ENCODE measurements at regions not wholly inside any gene's neighbourhood (a gene's known extent, or its start where the extent isn't known, plus 50 kb on each side); places are given as distances from the start of the nearest gene placed in this dataset.

- H3K36me3 ChIP-seq (ENCODE audit: control insufficient read depth in 2 of 2, insufficient read depth in 2 of 2, low read length in 1 of 2) = no peaks in the 10 kb centered on the region
- no peaks in the 10 kb centered on the region for H3K27me3 ChIP-seq (ENCODE audit: control insufficient read depth in 2 of 2, insufficient read depth in 1 of 2, low read length in 1 of 2)
- WGBS = 93% methylated on average over 6 of the region's 6 CpGs
- peaks cover 0 to 4% of the 10 kb centered on the region in 2 donors for H3K9me3 ChIP-seq (ENCODE audit: control insufficient read depth in 2 of 2, insufficient read depth in 1 of 2, low read length in 1 of 2)
- DNase-seq (ENCODE audit: low read depth in 6 of 9, low spot score in 9 of 9) = no peak
- H3K4me1 ChIP-seq (ENCODE audit: control insufficient read depth in 2 of 2, insufficient read depth in 2 of 2, low read length in 2 of 2) = no peaks in the 10 kb centered on the region
- no peak overlapping the region for H3K27ac ChIP-seq (ENCODE audit: low read depth in 1 of 2, low read length in 1 of 2)
- H3K4me3 ChIP-seq (ENCODE audit: low read length in 2 of 2) = no peak overlapping the region
Measured at GRCh38 chr11:71358963-71359567, 89.1 kb downstream of the DHCR7 start.

- no peak for DNase-seq (ENCODE audit: low read depth in 6 of 9, low spot score in 9 of 9)
- no peaks in the 10 kb centered on the region for H3K4me1 ChIP-seq (ENCODE audit: control insufficient read depth in 2 of 2, insufficient read depth in 2 of 2, low read length in 2 of 2)
- no peaks in the 10 kb centered on the region for H3K27me3 ChIP-seq (ENCODE audit: control insufficient read depth in 2 of 2, insufficient read depth in 1 of 2, low read length in 1 of 2)
- H3K9me3 ChIP-seq (ENCODE audit: control insufficient read depth in 2 of 2, insufficient read depth in 1 of 2, low read length in 1 of 2) = peaks cover 0 to 4% of the 10 kb centered on the region in 2 donors
- WGBS = 92% methylated on average over 10 of the region's 10 CpGs
- no peak overlapping the region for H3K4me3 ChIP-seq (ENCODE audit: low read length in 2 of 2)
- H3K36me3 ChIP-seq (ENCODE audit: control insufficient read depth in 2 of 2, insufficient read depth in 2 of 2, low read length in 1 of 2) = no peaks in the 10 kb centered on the region
- no peak overlapping the region for H3K27ac ChIP-seq (ENCODE audit: low read depth in 1 of 2, low read length in 1 of 2)
Measured at GRCh38 chr11:71358122-71358728, 90.0 kb downstream of the DHCR7 start.

- no peak for DNase-seq (ENCODE audit: low read depth in 6 of 9, low spot score in 9 of 9)
- WGBS = 89% methylated on average over 9 of the region's 9 CpGs
- H3K4me3 ChIP-seq (ENCODE audit: low read length in 2 of 2) = no peak overlapping the region
- H3K27me3 ChIP-seq (ENCODE audit: control insufficient read depth in 2 of 2, insufficient read depth in 1 of 2, low read length in 1 of 2) = no peaks in the 10 kb centered on the region
- H3K27ac ChIP-seq (ENCODE audit: low read depth in 1 of 2, low read length in 1 of 2) = no peak overlapping the region
- no peaks in the 10 kb centered on the region for H3K4me1 ChIP-seq (ENCODE audit: control insufficient read depth in 2 of 2, insufficient read depth in 2 of 2, low read length in 2 of 2)
- H3K9me3 ChIP-seq (ENCODE audit: control insufficient read depth in 2 of 2, insufficient read depth in 1 of 2, low read length in 1 of 2) = peaks cover 0 to 4% of the 10 kb centered on the region in 2 donors
- no peaks in the 10 kb centered on the region for H3K36me3 ChIP-seq (ENCODE audit: control insufficient read depth in 2 of 2, insufficient read depth in 2 of 2, low read length in 1 of 2)
Measured at GRCh38 chr11:71357414-71357813, 90.8 kb downstream of the DHCR7 start.

- Histone ChIP-seq H3K4me1 (ENCODE audit: control insufficient read depth in 2 of 2, insufficient read depth in 2 of 2, low read length in 2 of 2) (no peaks in the 10 kb centered on the region), H3K27ac (ENCODE audit: low read depth in 1 of 2, low read length in 1 of 2) (no peak overlapping the region), H3K27me3 (ENCODE audit: control insufficient read depth in 2 of 2, insufficient read depth in 1 of 2, low read length in 1 of 2) (no peaks in the 10 kb centered on the region), H3K36me3 (ENCODE audit: control insufficient read depth in 2 of 2, insufficient read depth in 2 of 2, low read length in 1 of 2) (no peaks in the 10 kb centered on the region), H3K4me3 (ENCODE audit: low read length in 2 of 2) (no peak overlapping the region), H3K9me3 (ENCODE audit: control insufficient read depth in 2 of 2, insufficient read depth in 1 of 2, low read length in 1 of 2) (peaks cover 0 to 4% of the 10 kb centered on the region in 2 donors)
- WGBS = 76% methylated on average over 6 of the region's 6 CpGs
- DNase-seq (ENCODE audit: low read depth in 6 of 9, low spot score in 9 of 9) = no peak
Measured at GRCh38 chr11:71356904-71357303, 91.3 kb downstream of the DHCR7 start.

- Histone ChIP-seq H3K27ac (ENCODE audit: low read depth in 1 of 2, low read length in 1 of 2) (no peak overlapping the region), H3K9me3 (ENCODE audit: control insufficient read depth in 2 of 2, insufficient read depth in 1 of 2, low read length in 1 of 2) (peaks cover 0 to 1% of the 10 kb centered on the region in 2 donors), H3K36me3 (ENCODE audit: control insufficient read depth in 2 of 2, insufficient read depth in 2 of 2, low read length in 1 of 2) (no peaks in the 10 kb centered on the region), H3K27me3 (ENCODE audit: control insufficient read depth in 2 of 2, insufficient read depth in 1 of 2, low read length in 1 of 2) (no peaks in the 10 kb centered on the region), H3K4me1 (ENCODE audit: control insufficient read depth in 2 of 2, insufficient read depth in 2 of 2, low read length in 2 of 2) (no peaks in the 10 kb centered on the region), H3K4me3 (ENCODE audit: low read length in 2 of 2) (no peak overlapping the region)
- 96% methylated on average over 6 of the region's 6 CpGs for WGBS
- no peak for DNase-seq (ENCODE audit: low read depth in 6 of 9, low spot score in 9 of 9)
Measured at GRCh38 chr11:71356280-71356876, 91.8 kb downstream of the DHCR7 start.

GRCh38 chr11:71355281-71355680 is 92.9 kb downstream of the DHCR7 start:
- Histone ChIP-seq H3K36me3 (ENCODE audit: control insufficient read depth in 2 of 2, insufficient read depth in 2 of 2, low read length in 1 of 2) (no peaks in the 10 kb centered on the region), H3K4me1 (ENCODE audit: control insufficient read depth in 2 of 2, insufficient read depth in 2 of 2, low read length in 2 of 2) (no peaks in the 10 kb centered on the region), H3K4me3 (ENCODE audit: low read length in 2 of 2) (no peak overlapping the region), H3K27me3 (ENCODE audit: control insufficient read depth in 2 of 2, insufficient read depth in 1 of 2, low read length in 1 of 2) (no peaks in the 10 kb centered on the region), H3K27ac (ENCODE audit: low read depth in 1 of 2, low read length in 1 of 2) (no peak overlapping the region), H3K9me3 (ENCODE audit: control insufficient read depth in 2 of 2, insufficient read depth in 1 of 2, low read length in 1 of 2) (no peaks in the 10 kb centered on the region)
- no peak for DNase-seq (ENCODE audit: low read depth in 6 of 9, low spot score in 9 of 9)
- 92% methylated on average over 2 of the region's 2 CpGs for WGBS

- DNase-seq (ENCODE audit: low read depth in 6 of 9, low spot score in 9 of 9) = no peak
- WGBS = 91% methylated on average over 4 of the region's 4 CpGs
Measured at GRCh38 chr11:71354394-71355105, 93.6 kb downstream of the DHCR7 start.

GRCh38 chr11:71352748-71353147 is 95.4 kb downstream of the DHCR7 start:
- no peak for DNase-seq (ENCODE audit: low read depth in 6 of 9, low spot score in 9 of 9)
- no peaks in the 10 kb centered on the region for H3K9me3 ChIP-seq (ENCODE audit: control insufficient read depth in 2 of 2, insufficient read depth in 1 of 2, low read length in 1 of 2)
- WGBS = 73% methylated on average over 6 of the region's 6 CpGs
- H3K4me3 ChIP-seq (ENCODE audit: low read length in 2 of 2) = no peak overlapping the region
- no peaks in the 10 kb centered on the region for H3K36me3 ChIP-seq (ENCODE audit: control insufficient read depth in 2 of 2, insufficient read depth in 2 of 2, low read length in 1 of 2)
- no peaks in the 10 kb centered on the region for H3K27me3 ChIP-seq (ENCODE audit: control insufficient read depth in 2 of 2, insufficient read depth in 1 of 2, low read length in 1 of 2)
- H3K4me1 ChIP-seq (ENCODE audit: control insufficient read depth in 2 of 2, insufficient read depth in 2 of 2, low read length in 2 of 2) = no peaks in the 10 kb centered on the region
- no peak overlapping the region for H3K27ac ChIP-seq (ENCODE audit: low read depth in 1 of 2, low read length in 1 of 2)

More at GRCh38 chr11:71354394-71355105, 93.6 kb downstream of the DHCR7 start:
- Histone ChIP-seq H3K36me3 (ENCODE audit: control insufficient read depth in 2 of 2, insufficient read depth in 2 of 2, low read length in 1 of 2) (no peaks in the 10 kb centered on the region), H3K9me3 (ENCODE audit: control insufficient read depth in 2 of 2, insufficient read depth in 1 of 2, low read length in 1 of 2) (no peaks in the 10 kb centered on the region), H3K27me3 (ENCODE audit: control insufficient read depth in 2 of 2, insufficient read depth in 1 of 2, low read length in 1 of 2) (no peaks in the 10 kb centered on the region), H3K27ac (ENCODE audit: low read depth in 1 of 2, low read length in 1 of 2) (no peak overlapping the region), H3K4me1 (ENCODE audit: control insufficient read depth in 2 of 2, insufficient read depth in 2 of 2, low read length in 2 of 2) (no peaks in the 10 kb centered on the region), H3K4me3 (ENCODE audit: low read length in 2 of 2) (no peak overlapping the region)

- 91% methylated on average over 8 of the region's 8 CpGs for WGBS
- no peaks in the 10 kb centered on the region for H3K9me3 ChIP-seq (ENCODE audit: control insufficient read depth in 2 of 2, insufficient read depth in 1 of 2, low read length in 1 of 2)
- H3K4me1 ChIP-seq (ENCODE audit: control insufficient read depth in 2 of 2, insufficient read depth in 2 of 2, low read length in 2 of 2) = no peaks in the 10 kb centered on the region
- H3K36me3 ChIP-seq (ENCODE audit: control insufficient read depth in 2 of 2, insufficient read depth in 2 of 2, low read length in 1 of 2) = no peaks in the 10 kb centered on the region
- no peaks in the 10 kb centered on the region for H3K27me3 ChIP-seq (ENCODE audit: control insufficient read depth in 2 of 2, insufficient read depth in 1 of 2, low read length in 1 of 2)
- H3K4me3 ChIP-seq (ENCODE audit: low read length in 2 of 2) = no peak overlapping the region
- no peak for DNase-seq (ENCODE audit: low read depth in 6 of 9, low spot score in 9 of 9)
- H3K27ac ChIP-seq (ENCODE audit: low read depth in 1 of 2, low read length in 1 of 2) = no peak overlapping the region
Measured at GRCh38 chr11:71352226-71352625, 96.0 kb downstream of the DHCR7 start.
